OCI-LY7 (cell line): ENCODE measurements at regions not wholly inside any gene's neighbourhood (a gene's known extent, or its start where the extent isn't known, plus 50 kb on each side); places are given as distances from the start of the nearest gene placed in this dataset.

Source experiments
- CTCF ChIP-seq: fragments of 200-600 bp; sonication (generic); conservative IDR thresholded peaks from 2 replicates; pipeline ENCODE4 v1.5.1; 2014; ENCODE audit warnings: mild to moderate bottlenecking, antibody characterized with exemption, low read length, moderate library complexity, mixed read lengths
- EZH2phosphoT487 ChIP-seq: fragments of 200-600 bp; sonication (generic); IDR thresholded peaks from 2 replicates; pipeline ENCODE4 v1.6.1; 2018; ENCODE audit warnings: low read depth, borderline replicate concordance, mild to moderate bottlenecking, mixed run types, antibody characterized with exemption, low read length, moderate library complexity, mixed read lengths

GRCh38 chr11:92642177-92642931 lies 327.1 kb upstream of the MTNR1B start:
- no peak for TF ChIP-seq CTCF
- TF ChIP-seq EZH2phosphoT487: no peak
